Daoy (cell line): ENCODE measurements at regions not wholly inside any gene's neighbourhood (a gene's known extent, or its start where the extent isn't known, plus 50 kb on each side); places are given as distances from the start of the nearest gene placed in this dataset.

Experiments used
- DNase-seq: peaks from one replicate; pipeline ENCODE4 v3.0.0-alpha.2; 2015; ENCODE audit warnings: low read depth

DNA sequence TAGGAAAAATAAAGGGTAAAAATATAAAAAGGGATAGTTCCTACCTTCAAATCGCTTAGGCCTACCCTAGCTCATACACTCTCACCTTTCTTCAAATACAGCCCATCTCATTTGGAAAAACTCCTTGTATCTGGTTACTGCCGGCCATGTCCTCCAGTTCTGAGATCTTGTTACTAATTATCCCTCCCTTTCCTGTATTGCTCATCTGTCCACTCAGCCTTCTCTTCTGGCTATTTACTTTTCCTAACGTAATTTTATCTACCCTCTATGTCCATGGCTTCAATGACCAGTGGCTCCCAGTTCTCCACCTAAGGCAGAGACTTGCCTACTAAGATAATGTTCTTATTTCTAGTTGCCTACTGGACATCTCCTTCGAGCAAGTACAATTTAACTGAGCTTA, 342.9 kb upstream of the ACVR2A start:
- DNase-seq: no peak

DNA sequence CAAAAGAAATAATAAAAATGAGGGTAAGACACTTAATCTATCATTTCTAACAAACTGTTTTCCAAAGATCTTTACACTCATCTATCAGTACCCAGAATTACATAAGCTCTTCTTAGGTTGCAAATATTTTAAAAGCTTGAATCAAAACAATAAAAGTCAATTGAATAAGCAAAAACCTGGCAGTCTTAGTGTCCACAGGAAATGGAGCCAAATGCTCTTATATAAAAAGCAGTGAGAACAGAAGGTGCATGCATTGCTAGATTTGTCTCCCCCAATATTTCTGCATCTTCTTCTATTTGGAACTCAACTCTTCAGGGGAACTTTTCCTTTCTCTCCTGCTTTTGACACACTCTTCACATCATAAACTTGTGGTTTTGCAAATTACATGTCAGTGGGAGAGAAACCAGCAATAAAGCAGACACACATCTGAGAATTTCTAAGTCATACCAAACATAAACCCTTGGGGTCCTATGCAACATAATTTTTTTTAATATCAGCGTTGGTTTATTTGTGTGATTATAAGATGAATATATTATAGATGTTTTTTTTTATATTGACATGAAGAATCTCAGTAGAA, 343.9 kb upstream of the ACVR2A start:
- DNase-seq: no peak

DNA sequence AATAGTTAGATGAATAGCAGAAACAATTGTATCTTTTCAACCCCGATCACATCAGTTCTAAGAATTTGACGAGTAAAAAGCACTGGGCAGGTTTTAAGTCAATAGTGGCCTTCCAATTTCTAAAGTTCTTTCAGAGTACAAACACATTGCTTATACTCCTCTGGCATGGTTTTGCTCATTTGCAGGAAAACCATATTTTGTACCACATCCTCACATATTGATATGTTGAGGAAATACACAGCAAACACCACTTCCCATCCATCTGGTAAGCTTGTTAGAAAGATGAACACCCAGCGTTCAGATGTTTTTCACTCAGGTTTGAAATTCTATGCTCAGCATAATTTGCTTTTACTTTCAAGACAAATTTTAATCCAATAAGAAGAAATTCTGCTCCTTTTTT, 344.6 kb upstream of the ACVR2A start:
- no peak for DNase-seq

DNA sequence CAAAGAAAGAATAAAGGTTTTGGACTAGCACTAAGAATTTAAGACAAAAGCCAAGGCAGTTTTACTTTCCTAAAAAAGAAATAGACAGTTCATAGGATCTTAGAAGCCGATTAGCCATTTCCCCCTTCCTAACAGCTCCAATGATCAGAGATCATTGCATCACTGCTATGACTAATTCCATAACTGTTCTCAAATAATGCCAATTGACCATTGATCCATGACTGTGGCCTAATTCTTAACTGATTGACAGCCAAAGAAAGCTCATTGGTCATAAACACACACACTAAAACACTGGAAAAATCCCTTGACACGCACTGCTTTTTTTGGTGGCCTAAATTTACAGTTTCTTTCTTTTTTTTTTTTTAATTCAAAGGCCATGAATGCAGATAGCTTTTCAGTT, 345.0 kb upstream of the ACVR2A start:
- DNase-seq: no peak

DNA sequence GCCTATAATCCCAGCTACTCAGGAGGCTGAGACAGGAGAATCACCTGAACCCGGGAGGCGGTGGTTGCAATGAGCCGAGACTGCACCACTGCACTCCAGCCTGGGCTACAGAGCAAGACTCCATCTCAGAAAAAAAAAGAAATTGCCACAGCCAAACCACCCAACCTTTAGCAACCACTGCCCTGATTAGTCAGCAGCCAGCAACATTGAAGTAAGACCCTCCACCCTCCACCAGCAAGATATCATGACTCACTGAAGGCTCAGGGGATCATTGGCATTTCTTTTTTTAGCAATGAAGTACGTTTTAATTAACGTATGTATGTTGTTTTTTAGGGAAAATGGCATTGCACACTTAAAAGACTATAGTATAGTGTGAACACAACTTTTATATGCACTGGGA, 349.1 kb upstream of the ACVR2A start:
- DNase-seq: no peak

DNA sequence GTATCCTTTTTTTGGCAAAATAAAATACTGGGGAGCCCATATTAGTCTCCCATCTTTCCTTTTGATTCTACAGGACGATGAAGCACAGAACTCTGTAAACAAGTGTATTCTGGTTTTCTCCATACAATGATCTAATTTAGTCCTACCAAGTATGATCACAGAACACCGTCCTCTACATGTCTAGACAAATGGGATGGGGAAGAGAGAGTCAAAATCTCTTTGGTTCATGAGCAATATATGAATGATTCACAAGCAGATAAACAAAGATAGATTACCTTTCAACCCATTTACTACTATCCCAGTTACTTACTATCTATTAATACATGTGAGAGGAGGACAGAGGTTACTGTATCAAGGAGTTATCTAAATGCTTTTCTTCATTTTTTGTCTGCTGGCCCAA, 352.4 kb upstream of the ACVR2A start:
- DNase-seq: no peak

DNA sequence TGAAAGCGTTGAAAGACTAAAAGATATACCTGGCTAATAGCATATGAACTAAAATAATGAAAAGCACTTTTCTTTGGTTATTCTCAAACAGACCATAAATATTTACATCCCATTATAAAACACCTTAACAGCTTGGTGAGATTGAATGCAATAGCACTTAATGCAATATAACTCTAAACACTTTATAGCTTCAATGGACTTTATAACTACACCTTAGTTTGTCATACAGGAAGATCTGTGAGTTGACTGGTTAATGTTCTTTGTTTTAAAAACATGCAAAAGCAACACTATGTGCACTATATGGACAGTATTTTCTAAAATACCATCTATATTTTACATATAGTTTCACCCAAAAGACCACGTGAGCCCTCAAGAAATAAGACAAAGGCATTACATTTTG, 353.3 kb upstream of the ACVR2A start:
- no peak for DNase-seq

DNA sequence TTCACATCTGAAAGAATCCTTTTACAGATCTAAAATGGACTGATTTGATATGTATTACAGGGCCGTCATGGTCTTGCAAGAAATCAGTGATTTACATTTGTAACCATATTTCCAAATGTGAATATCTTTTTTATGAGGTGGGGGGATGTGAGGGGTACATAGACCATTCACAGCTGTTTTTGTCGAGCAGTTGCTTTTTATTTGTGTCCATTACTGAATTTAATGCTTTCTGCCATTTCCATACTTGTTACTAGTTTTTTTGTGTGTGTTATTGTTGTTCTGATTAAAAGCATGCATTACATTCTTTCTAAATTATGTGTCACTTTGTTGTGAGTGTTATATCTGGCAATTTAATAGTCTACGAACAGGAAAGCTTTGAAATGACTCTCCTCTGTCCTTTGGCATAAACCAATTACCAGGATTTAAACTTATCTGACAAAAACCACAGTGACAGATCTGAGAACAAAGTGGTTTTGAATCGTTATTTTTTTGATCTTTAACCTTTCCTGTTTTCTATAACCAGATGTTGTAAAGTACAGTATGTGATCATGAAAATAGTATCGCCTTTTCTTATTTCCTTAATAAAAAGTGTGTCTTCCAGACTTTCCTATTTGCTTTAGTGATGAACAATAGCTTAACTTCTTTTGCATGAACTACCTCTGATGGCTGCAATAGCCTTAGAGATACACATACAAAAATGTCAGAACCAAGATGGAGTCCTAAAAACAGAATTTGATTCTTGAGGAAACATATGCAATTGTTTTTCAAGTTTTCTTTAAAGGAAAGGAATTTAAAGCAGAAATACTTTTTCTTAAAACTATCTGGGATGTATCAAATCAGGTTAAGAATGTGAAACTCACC, 354.2 kb upstream of the ACVR2A start:
- no peak for DNase-seq

DNA sequence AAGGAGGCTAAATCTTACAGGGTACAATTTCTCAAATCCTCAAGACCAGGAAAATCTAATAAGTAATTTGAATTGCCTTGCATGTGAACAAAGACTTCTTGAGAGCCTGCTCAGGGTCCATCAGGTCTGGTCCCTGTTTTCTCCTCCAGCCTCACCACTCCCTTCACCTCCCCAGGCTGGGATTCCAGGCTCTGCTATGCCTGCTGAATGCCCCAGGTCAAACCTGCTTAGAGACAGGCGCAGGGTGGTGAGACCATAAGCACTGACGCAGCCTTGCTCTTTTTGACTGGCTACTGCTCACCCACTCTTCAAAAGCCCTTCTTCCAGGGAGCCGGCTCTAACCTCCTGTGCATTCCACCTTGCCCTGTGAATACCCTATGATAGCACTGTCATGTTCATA, 356.4 kb upstream of the ACVR2A start:
- no peak for DNase-seq

DNA sequence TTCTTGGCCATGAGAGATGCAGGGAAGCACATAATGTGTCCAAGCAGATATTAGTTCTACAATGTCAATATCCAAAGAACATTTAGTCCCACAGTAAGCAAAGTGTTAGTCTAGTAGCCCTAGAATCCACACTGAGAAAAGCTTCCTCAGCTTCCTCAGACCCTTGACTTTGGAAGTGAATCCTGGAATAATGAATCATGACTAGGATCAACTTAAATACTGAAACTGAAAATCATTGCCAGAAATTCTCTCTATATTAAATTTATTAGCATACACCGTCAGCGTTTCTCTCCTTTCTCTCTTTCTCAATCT, 356.9 kb upstream of the ACVR2A start:
- DNase-seq: no peak

DNA sequence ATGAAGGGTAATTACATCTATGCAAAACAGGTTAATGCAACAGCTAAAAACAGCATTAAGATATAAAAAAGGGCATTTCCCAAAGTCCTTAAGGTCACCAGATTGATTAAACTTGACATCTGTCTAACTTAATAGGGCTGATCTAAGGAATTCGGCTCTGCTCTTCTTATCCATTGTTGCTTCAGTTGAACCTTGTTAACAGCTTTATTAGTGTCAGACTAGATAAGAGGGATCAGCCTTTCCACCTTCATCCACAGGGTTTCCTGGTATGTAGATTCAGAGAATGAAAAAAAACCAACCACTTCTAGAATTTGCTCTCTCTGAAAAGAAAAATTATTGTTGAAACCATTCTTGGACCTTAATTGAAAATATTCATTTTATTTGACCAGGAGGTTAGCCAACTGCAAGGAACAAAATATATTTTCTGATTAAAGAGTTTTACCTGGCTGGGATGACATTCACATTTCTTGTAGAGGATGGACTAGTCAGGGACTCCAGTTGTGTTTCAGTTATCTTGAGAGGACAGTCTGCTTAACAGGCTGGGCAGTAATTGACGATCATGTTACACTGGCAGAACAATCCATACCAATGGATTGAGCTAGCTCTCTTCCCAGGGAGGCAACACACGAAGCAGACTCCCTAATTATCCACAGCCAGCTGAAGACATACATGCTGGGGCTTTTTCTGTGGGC, 357.4 kb upstream of the ACVR2A start:
- no peak for DNase-seq

DNA sequence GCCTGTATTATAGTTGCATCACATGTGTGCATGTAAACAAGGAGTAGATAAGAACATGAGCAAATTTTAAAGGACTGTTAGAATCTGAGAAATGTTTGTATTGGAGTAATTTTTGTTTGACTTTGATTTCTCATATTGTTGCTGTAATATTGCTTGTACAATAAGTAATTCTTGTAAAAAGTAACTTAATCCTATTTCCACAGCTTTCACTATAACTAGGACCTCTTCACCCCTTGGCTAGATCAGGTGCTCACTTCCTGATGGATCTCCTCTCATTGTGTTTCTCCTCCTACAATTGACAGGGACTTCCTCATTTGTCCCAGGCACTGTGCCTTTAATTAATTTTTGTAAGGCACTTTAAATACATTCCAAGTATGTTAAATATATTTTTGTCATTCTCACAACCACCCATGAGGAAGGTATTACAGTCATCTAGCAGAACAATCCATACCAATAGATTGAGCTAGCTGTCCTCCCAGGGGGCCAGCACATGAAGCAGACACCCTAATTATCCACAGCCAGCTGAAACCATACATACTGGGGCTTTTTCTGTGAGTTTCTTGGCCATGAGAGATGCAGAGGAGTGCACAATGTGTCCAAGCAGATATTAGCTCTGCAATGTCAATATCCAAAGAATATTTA, 359.5 kb upstream of the ACVR2A start:
- DNase-seq: no peak

DNA sequence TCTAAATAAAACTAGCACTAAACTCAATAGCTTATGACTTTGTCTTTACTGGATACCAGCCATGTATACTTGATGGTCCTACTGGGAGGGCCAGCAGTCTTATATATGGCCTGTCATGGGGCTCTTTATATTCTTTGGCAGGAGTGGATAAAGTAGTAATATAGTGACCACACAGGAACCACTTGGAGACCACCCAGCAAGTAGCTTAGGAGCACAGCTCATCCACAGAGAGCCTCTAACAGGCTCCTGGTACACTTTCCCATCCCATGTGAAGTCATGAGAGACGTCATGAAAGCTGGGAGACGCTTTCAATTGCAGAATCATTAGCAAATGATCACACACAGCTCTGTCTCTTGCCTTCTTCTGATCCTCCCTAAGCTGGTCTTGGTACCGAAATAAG, 360.9 kb upstream of the ACVR2A start:
- DNase-seq: no peak

DNA sequence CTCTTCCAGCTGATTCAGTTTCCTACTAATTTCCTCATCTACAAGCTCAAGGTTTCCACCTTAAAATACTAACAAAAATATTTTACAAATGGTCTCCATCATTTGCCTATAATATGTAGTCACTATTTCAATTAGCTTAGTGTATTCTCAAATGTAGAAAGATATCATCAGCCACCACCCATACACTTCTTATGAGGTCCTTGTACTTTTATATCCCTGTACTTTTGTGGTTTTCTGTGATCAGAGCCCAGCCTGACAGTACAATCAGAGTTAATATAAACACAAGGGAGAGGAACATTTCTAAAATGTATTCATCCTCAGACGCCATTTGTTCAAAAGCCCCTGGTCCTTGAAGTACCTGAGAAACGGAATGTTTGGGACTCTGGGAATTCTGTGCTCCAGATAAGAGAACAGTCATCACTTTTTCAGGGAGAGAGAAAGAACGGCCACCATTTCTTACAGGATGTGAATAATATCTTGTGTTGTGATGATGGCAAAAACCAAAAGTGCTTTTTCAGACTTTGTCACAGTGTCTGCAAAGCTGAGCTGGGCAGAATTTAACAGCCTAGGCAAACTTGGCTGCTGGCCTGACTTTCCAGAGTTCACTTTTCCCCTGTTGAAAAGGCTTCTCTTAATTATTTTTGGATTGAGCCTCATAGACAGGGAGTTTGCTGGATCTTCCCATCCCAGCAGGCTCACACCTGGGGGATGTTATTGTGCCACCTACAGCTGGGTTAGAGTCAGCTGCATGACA, 361.7 kb upstream of the ACVR2A start:
- DNase-seq: no peak

DNA sequence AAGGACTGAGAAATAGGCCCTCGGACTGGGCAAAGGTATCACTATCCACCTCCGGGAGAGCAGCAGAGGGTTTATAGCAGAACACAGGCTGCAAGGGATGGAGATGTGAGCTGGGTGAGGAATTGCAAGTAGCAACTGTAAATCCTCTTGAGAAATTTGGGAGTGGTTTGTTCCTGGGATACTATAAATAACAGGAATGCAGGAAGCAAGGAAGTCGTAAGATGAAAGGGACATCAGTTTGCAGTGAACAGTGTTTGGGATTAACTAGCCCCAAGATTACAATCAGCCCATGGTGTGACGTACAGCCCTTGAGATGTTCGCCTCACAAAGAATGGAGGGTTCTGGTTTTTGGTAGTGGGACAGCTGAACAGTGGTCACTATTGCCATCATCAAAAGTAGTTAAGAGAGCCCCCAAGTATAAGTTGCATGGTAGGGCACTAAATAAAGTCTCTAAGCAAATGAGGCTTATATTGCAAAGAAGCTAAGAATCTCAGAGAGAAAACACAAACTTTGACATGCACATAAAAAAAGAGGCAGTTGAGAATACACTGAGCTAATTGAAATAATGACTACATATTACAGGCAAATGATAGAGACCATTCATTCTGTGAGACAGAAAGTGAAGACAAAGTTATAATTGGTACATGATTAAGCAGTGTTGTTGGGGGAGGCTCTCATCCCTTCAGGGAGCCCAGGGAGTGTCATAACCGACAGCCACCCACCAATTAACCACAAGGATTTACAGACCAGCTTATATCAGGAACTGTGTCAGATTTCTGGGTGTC, 362.5 kb upstream of the ACVR2A start:
- DNase-seq: no peak

DNA sequence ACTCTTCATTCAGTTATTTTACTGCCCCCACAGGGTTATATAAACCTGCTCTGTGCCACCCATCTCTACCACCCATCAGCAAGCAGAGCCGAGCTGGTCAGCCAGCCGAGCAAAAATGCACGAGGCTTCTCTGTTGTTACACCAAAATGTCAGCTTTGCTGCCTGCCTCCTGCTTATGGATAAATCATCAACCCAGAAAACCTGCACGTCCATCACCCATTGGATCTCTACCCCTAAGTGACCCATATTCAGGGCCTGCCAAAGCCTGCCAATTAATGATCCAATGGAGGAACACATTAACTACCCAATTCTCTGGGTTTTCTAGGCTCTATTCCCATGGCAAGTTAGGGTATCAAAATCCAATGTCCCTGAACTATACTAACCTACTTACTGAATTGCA, 365.5 kb upstream of the ACVR2A start:
- DNase-seq: no peak

DNA sequence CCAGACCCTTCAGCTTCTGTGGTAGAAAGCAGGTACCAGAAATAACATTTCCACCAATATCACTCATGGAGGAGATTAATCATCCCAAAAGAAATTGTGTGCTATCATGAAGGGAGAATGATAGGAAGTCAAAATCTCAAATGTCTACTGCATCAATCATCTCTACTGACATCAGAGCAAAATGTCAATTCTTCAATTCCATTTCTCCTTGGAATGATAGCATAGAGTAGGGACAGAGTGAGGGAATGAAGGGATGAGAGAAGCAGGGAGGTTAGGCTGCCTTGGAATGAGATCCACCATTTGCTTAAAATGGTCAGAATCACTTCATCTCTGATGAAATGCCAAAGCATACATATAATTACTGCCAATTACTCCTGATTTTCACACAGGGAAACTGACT, 371.8 kb upstream of the ACVR2A start:
- no peak for DNase-seq

DNA sequence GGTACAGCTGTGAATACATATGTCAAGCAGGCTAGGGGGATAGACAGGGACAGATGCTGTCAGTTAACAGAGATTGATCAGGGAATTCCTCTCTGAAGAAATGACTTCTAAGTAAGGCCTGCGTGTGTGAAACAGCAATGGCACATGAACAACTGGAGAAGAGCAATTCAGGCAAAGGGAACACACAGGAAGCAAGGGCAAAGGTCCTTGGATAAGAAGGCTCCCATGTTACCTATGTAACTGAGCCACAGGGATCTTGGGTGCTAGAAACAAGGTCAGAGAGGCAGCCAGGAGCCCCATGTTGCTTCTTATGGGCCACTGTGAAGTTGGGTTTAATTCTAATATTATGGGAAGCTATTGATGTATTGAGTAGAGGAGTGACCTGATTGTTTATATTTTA, 373.7 kb upstream of the ACVR2A start:
- DNase-seq: no peak

DNA sequence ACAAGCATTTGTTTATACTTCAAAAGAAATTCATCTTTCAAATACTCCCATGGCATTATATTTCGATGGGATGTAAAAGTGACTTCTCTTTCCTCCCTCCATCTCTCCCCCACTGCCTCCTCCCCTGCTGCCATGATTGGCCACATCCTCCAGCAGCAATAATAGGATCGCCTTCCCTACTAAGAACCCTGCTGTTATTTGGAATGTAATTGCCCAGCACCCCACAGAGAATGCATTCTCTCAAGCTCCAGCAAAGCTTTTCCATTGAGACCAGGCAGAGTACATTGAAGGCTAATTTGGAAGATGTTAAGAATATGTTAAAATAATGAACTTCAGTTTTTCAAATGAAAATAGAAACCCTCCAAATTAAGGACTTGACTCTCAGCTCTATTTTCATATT, 375.4 kb upstream of the ACVR2A start:
- DNase-seq: no peak

DNA sequence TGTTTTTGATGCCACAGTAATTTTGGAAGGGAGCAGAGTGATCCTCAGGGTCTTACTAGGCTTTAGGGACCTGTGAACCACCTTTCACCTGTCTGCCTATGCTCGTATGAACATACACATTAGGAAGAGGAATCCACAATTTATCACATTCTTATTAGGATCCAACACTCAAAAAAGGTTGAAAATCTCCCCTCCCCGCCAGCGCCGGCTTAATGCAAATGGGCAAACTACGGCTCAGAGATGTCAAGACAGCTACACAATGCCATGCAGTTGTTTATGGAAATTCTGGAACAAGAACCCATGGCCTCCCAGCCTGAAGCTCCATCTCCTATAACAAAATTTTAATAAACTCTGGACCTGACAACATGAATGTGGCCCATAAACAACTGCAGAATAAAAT, 375.9 kb upstream of the ACVR2A start:
- DNase-seq: no peak

DNA sequence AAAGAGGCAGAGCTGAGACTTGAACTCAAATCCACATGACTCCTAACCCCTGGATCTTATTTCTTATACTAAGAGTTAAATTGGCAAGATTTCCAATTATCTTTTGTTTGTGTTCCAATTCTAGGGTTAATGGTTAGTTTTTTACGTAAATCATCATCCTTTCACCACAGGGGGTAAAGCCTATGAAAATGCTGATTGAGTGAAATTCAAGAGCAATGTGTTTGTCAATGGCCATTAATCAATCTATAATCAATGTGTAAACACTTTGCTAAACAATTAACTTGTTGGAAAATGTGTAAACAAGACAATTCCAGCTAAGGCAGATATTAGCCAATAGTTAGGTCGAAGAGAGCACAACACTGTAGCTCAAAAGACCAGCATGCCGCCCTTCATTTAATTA, 376.5 kb upstream of the ACVR2A start:
- DNase-seq: no peak
